ENCODE measurements at regions not wholly inside any gene's neighbourhood (a gene's known extent, or its start where the extent isn't known, plus 50 kb on each side); places are given as distances from the start of the nearest gene placed in this dataset.

DNA sequence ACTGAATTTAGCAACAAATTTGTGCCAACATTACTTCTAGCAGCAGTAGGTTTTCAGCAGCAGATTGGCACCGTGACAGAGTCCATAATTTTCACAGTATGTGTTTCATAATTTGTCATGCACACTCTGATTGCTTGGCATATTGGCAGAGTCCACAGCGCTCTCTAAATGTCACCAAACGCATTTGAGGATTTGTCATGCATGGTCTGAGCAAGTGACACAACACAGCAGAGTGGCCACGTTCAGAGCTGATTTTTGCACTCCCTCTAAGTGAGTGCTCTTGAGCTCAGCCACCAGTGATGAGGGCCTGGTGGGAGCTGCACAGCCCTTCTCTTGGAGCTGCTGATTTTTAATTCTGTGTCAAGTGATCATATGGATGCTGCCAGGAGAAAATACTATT, 1270.8 kb downstream of the ROBO1 start:
- H3K36me3 ChIP-seq (ENCODE audit: insufficient read depth, low read length): no peaks in the 10 kb centered on the region
- no peak overlapping the region for H3K27ac ChIP-seq (ENCODE audit: low read depth, low read length)
- H2AFZ ChIP-seq (ENCODE audit: low read length): no peak overlapping the region
- no peaks in the 10 kb centered on the region for H3K4me1 ChIP-seq (ENCODE audit: insufficient read depth, low read length)
- TF ChIP-seq, protein P1, sequence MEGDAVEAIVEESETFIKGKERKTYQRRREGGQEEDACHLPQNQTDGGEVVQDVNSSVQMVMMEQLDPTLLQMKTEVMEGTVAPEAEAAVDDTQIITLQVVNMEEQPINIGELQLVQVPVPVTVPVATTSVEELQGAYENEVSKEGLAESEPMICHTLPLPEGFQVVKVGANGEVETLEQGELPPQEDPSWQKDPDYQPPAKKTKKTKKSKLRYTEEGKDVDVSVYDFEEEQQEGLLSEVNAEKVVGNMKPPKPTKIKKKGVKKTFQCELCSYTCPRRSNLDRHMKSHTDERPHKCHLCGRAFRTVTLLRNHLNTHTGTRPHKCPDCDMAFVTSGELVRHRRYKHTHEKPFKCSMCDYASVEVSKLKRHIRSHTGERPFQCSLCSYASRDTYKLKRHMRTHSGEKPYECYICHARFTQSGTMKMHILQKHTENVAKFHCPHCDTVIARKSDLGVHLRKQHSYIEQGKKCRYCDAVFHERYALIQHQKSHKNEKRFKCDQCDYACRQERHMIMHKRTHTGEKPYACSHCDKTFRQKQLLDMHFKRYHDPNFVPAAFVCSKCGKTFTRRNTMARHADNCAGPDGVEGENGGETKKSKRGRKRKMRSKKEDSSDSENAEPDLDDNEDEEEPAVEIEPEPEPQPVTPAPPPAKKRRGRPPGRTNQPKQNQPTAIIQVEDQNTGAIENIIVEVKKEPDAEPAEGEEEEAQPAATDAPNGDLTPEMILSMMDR (IDR thresholded peaks at IDR 0.05; ENCODE audit: extremely low read depth, low read depth, low read length): no peak
- no peak overlapping the region for H3K4me3 ChIP-seq (ENCODE audit: insufficient read depth, low read length)
- no peak overlapping the region for H3K4me2 ChIP-seq (ENCODE audit: insufficient read depth, low read length)
- no peaks in the 10 kb centered on the region for H3K79me2 ChIP-seq (ENCODE audit: insufficient read depth, low read length)
- DNase-seq (ENCODE audit: insufficient read length, low spot score, missing footprints): no peak
- H4K20me1 ChIP-seq (ENCODE audit: insufficient read depth, low read length): no peaks in the 10 kb centered on the region
- no peaks in the 10 kb centered on the region for H3K9me3 ChIP-seq (ENCODE audit: low read depth, low read length)
- no peaks in the 10 kb centered on the region for H3K27me3 ChIP-seq (ENCODE audit: insufficient read depth, low read length)

DNA sequence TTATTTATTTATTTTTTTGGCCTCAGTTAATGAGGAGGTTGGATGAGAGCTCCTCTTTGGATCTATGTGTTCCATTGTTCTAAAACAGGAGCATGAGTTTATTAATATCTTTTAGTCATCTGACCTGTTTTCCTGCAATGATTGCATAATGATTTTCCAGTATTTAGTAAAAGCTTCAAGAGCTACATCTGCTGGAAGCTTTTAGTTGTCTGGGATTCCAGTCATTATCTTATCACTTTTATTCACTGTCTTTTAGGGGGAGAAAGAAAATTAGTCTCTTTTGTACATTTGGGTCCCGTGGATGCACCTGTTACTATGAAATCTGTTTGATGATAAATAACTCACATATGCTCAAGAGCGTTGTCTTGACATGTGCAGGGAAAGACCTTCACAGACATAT, 1270.0 kb downstream of the ROBO1 start:
- Histone ChIP-seq H4K20me1 (ENCODE audit: insufficient read depth, low read length) (no peaks in the 10 kb centered on the region), H3K4me2 (ENCODE audit: insufficient read depth, low read length) (no peak overlapping the region), H3K27ac (ENCODE audit: low read depth, low read length) (no peak overlapping the region), H3K79me2 (ENCODE audit: insufficient read depth, low read length) (no peaks in the 10 kb centered on the region), H3K27me3 (ENCODE audit: insufficient read depth, low read length) (no peaks in the 10 kb centered on the region), H3K9me3 (ENCODE audit: low read depth, low read length) (no peaks in the 10 kb centered on the region), H2AFZ (ENCODE audit: low read length) (no peak overlapping the region), H3K36me3 (ENCODE audit: insufficient read depth, low read length) (no peaks in the 10 kb centered on the region), H3K4me3 (ENCODE audit: insufficient read depth, low read length) (no peak overlapping the region), H3K4me1 (ENCODE audit: insufficient read depth, low read length) (no peaks in the 10 kb centered on the region)
- no peak for DNase-seq (ENCODE audit: insufficient read length, low spot score, missing footprints)
- TF ChIP-seq, protein P1 (IDR thresholded peaks at IDR 0.05; ENCODE audit: extremely low read depth, low read depth, low read length): no peak

DNA sequence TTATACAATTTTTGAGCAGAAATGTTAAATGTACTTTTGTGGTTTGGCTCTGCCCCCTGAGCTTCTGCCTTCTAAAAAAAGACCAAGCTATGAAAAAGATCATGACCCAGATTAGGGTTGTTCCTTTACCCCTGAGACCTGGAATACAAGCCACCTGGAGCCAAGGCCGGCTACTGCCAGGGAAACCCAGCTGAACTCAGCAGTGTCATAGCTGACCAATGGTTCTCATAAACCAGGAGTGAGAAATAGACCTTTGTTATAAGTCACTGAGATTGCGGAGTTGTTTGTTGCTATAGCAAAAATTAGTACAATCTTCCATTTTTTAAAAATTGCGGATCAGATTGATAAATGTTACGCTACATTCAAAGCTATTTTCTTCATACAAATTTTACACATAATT, 1261.7 kb downstream of the ROBO1 start:
- TF ChIP-seq, protein P1 (IDR thresholded peaks at IDR 0.05; ENCODE audit: extremely low read depth, low read depth, low read length): no peak
- Histone ChIP-seq H3K27me3 (ENCODE audit: insufficient read depth, low read length) (no peaks in the 10 kb centered on the region), H3K4me3 (ENCODE audit: insufficient read depth, low read length) (no peak overlapping the region), H3K9me3 (ENCODE audit: low read depth, low read length) (no peaks in the 10 kb centered on the region), H3K36me3 (ENCODE audit: insufficient read depth, low read length) (no peaks in the 10 kb centered on the region), H3K27ac (ENCODE audit: low read depth, low read length) (no peak overlapping the region), H3K4me2 (ENCODE audit: insufficient read depth, low read length) (no peak overlapping the region), H2AFZ (ENCODE audit: low read length) (no peak overlapping the region), H3K79me2 (ENCODE audit: insufficient read depth, low read length) (no peaks in the 10 kb centered on the region), H4K20me1 (ENCODE audit: insufficient read depth, low read length) (no peaks in the 10 kb centered on the region), H3K4me1 (ENCODE audit: insufficient read depth, low read length) (no peaks in the 10 kb centered on the region)
- no peak for DNase-seq (ENCODE audit: insufficient read length, low spot score, missing footprints)

DNA sequence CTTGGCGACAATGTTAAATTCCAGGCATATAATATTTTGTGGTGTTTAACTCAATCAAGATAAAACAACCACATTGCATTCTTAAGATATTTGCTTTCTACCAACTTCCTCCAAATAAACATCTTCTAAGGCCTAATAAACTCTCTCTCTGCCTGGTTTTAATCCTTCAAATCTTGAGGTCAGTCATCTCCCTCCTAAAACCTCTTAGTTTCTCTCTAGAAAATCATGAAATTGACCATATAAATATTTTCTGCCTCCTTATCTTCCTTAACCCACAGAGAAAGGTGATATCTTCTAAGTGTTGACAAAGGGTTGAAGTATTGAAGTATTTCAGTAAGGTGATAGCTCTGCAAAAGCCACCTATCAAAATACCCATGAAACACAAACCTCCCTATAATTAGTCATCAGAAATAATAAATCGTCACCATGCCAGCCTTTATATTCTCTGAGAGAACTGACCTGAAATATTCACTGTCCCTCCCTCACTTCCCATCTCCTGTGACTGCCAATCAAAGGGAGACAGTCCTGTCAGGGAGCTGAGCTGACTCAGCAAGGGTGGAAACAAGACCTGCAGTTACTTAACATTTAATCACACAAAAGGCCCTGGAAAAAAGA, 1261.1 kb downstream of the ROBO1 start:
- Histone ChIP-seq H4K20me1 (ENCODE audit: insufficient read depth, low read length) (no peaks in the 10 kb centered on the region), H3K27me3 (ENCODE audit: insufficient read depth, low read length) (no peaks in the 10 kb centered on the region), H3K4me1 (ENCODE audit: insufficient read depth, low read length) (no peaks in the 10 kb centered on the region), H3K27ac (ENCODE audit: low read depth, low read length) (no peak overlapping the region), H3K36me3 (ENCODE audit: insufficient read depth, low read length) (no peaks in the 10 kb centered on the region), H3K4me3 (ENCODE audit: insufficient read depth, low read length) (no peak overlapping the region), H3K4me2 (ENCODE audit: insufficient read depth, low read length) (no peak overlapping the region), H3K9me3 (ENCODE audit: low read depth, low read length) (no peaks in the 10 kb centered on the region), H2AFZ (ENCODE audit: low read length) (no peak overlapping the region), H3K79me2 (ENCODE audit: insufficient read depth, low read length) (no peaks in the 10 kb centered on the region)
- DNase-seq (ENCODE audit: insufficient read length, low spot score, missing footprints): no peak
- TF ChIP-seq, protein P1 (IDR thresholded peaks at IDR 0.05; ENCODE audit: extremely low read depth, low read depth, low read length): no peak

Data from osteoblast (primary cell).